HEK293T (cell line): ENCODE measurements at regions not wholly inside any gene's neighbourhood (a gene's known extent, or its start where the extent isn't known, plus 50 kb on each side); places are given as distances from the start of the nearest gene placed in this dataset.

Experiments
- BHLHE40 ChIP-seq: fragments of 450-650 bp; IDR thresholded peaks from 2 replicates; pipeline ENCODE4 v1.6.1; 2016; ENCODE audit warnings: mild to moderate bottlenecking, moderate library complexity, borderline replicate concordance
- FOXK2 ChIP-seq: fragments of 450-650 bp; IDR thresholded peaks from 2 replicates; pipeline ENCODE4 v1.6.1; 2016; ENCODE audit warnings: mild to moderate bottlenecking
- FOXM1 ChIP-seq: fragments of 450-650 bp; IDR thresholded peaks from 2 replicates; pipeline ENCODE4 v1.6.1; 2017; ENCODE audit warnings: mild to moderate bottlenecking, borderline replicate concordance
- L3MBTL2 ChIP-seq: fragments of 450-650 bp; conservative IDR thresholded peaks from 2 replicates; pipeline ENCODE4 v1.6.1; 2016; ENCODE audit warnings: mild to moderate bottlenecking
- SP1 ChIP-seq: fragments of 450-650 bp; IDR thresholded peaks from 2 replicates; pipeline ENCODE4 v1.6.1; 2017
- SUZ12 ChIP-seq: fragments of 450-650 bp; IDR thresholded peaks from 2 replicates; pipeline ENCODE4 v1.6.1; 2016; ENCODE audit warnings: mild to moderate bottlenecking

- TF ChIP-seq SP1, result no peak
- no peak for TF ChIP-seq BHLHE40
- TF ChIP-seq FOXM1, result no peak
- no peak for TF ChIP-seq SUZ12
- TF ChIP-seq L3MBTL2, result no peak
- no peak for TF ChIP-seq FOXK2
These were observed 171.3 kb downstream of the ACTL7B start for GRCh38 chr9:108684288-108685025.
